Kidney capillary endothelial cell (primary cell): ENCODE measurements at regions not wholly inside any gene's neighbourhood (a gene's known extent, or its start where the extent isn't known, plus 50 kb on each side); places are given as distances from the start of the nearest gene placed in this dataset.

Source experiments
- DNase-seq: peaks from one replicate; pipeline ENCODE4 v3.0.0-alpha.2; 2018; ENCODE audit warnings: low spot score

GRCh38 chr6:56407883-56408410 lies 160.6 kb upstream of the COL21A1 start:
- no peak for DNase-seq

GRCh38 chr6:56406276-56407269 lies 159.2 kb upstream of the COL21A1 start:
- no peak for DNase-seq

GRCh38 chr6:56404599-56404998 lies 157.2 kb upstream of the COL21A1 start:
- no peak for DNase-seq

GRCh38 chr6:56403745-56404144 lies 156.4 kb upstream of the COL21A1 start:
- no peak for DNase-seq

DNA sequence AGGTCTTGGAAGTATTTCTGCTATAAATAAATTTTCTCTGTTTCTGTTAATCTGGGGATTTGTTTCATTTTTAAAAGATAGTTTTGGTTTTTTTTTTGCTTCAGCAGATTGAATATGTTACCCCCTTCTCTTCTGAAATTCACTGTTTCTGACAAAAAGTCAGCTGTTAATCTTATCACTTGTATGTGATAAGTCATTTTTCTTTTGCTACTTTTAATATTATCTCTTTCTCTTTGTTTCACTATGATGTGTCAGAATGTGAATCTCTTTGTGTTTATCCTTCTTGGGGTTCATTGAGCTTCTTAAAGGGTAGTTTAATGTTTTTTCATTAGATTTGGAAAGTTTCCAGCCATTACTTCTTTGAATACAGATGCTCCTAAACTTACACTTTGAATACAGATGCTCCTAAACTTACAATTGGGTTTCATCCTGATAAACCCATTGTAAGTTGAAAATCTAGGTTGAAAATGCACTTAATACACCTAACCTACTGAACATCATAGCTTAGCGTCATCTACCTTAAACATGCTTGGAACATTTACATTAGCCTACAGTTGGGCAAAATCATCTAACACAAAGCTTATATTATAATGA lies 154.2 kb upstream of the COL21A1 start:
- no peak for DNase-seq

- DNase-seq = no peak
These were observed 152.9 kb upstream of the COL21A1 start for GRCh38 chr6:56400273-56400672.

DNA sequence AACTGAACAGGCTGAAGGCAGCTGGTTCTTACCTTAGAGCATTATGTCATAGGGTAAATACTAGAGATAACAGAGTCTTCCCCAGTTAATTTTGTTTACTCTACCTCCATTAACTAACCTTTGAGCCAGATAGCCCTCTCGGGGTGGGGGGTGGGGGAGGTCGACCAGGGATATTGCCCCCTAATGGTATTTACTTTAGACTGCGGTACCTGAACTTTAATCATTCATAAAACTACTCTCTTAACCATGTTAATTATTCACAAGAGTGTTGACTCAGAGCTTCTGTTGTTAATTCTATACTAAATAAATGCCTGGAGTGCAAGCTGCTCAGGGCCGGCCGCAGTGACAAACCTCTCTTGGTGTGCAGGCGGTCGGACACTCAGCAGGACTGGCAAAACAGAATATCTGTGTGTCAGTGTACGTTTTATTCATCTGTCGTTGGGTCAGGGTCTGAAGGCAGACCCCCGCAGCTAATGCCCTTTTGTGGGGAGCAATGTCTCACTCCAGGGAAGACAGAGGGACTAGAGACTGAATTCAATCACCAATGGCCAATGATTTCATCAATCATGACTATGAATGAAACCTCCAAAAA lies 152.4 kb upstream of the COL21A1 start:
- no peak for DNase-seq

DNA sequence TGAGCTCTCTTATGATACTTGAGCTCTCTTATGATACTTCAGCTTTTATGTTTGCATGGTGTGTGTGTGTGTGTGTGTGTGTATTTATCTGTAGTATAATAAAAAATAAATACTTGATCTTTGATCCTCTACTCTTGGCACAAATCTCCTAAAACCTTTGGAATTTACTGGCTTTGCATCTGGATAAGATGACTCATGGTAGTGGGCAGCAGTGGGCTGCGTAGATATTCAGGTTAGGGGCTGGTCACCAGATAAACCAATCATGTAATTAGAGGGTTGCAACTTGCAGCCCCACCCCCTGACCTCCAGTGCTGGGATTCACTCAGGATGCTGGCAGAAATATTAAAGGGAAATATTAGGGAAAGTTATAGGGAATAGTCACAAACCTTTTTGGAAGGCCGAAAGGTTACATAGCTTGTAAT lies 151.9 kb upstream of the COL21A1 start:
- DNase-seq = no peak

DNA sequence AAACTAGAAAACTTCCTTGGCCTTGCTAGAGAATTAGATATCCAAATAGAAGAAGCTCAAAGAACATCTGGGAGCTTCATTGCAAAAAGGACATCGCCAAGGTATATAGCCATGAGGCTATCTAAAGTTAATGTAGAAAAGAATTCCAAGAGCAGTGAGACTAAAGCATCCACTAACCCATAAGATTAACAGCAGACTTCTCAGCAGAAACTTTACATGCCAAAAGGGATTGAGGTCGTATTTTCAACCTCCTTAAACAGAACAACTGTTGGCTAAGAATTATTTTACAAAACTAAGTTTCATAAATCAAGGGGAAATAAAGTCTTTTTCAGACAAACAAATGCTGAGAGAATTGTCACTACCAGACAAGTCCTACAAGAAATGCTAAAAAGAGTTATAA lies 149.1 kb upstream of the COL21A1 start:
- no peak for DNase-seq

DNA sequence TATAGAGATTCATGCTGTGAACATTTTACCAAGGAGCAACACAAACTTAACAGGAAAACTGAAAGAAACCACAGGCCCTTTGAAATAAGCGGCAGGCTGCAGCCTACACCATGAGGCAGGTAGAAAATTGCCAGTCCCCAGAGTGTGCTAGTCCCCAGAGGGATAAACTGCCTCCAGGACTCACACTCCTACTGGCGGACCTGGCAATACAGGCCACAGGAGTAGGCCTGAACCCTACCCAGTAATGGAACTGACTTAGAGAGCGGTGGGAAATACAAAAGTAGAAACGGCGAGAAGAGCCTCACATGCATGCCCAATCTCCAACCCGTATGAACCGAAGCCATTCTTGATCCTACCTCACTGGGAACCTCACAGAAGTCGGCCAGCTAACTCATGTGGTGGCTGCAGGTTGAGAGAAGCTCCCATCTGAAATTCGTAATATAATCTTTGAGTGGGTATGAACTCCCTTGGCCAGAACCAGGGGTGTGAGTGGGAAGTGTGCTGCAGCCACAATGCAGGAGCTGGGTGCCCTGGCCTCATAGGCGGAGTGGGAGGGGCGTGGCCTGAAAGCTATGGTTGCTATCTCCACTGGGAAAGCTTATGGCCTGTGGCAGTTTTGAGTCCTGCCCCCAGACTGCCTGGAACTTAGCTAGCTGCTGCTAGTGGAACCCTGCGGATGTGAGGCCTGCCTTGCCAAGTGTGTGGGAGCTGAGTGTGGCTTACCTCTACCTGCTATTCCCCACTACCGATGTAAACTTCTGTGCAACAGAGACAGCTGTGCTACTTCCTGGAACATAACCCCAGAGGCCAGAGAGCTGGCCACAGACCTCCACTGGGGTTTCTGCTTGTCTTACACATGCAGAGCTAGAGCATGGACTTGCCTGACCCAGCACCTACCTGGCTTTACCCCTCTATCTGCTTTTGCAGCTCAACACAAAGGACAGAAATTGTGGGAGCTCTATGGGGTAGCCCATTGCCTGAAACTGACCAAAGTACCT lies 146.5 kb upstream of the COL21A1 start:
- no peak for DNase-seq

DNA sequence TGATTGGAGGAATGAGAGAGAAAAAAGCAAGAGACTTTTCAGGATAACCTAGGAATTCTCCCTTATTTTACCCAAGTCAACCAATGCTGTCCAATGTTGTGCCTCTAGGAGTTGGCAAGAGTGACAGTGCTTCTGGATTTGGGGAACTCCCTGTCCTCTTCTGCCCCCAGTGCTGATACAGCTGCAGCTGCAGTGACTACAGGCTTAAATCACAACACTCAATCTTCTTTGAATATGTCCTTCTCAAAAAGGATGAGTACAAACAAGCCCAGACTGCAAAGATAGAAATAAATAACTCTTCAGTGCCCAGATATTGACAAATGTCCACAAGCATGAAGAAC lies 141.0 kb upstream of the COL21A1 start:
- no peak for DNase-seq

GRCh38 chr6:56387621-56388414 lies 140.4 kb upstream of the COL21A1 start:
- no peak for DNase-seq

GRCh38 chr6:56386717-56387116 lies 139.3 kb upstream of the COL21A1 start:
- DNase-seq = no peak

- DNase-seq = no peak
These were observed 138.7 kb upstream of the COL21A1 start for GRCh38 chr6:56385981-56386593.

- no peak for DNase-seq
These were observed 135.8 kb upstream of the COL21A1 start for GRCh38 chr6:56383160-56383559.

DNA sequence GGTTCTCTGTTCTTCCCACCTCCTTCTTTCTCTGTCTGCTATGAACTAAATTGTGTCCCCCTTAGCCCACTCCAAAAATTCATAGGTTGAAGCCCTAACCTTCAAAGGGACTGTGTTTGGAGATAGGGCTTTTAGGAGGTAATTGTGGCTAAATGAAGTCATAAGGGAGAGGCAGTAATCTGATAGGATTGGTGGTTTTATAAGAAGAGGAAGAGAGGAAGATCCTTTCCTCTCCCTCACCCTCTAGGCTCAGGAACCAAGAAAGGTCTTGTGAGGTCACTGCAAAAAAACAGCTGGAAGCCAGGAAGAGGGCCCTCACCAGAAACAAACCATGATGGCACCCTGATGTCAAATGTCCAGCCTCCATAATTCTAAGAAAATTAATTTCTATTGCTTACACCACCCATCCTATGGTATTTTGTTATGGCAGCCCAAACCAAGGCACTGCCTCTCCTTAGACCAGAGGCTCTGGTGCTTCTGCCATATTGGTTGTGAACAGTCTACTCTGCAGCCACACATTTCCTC lies 135.1 kb upstream of the COL21A1 start:
- no peak for DNase-seq

DNA sequence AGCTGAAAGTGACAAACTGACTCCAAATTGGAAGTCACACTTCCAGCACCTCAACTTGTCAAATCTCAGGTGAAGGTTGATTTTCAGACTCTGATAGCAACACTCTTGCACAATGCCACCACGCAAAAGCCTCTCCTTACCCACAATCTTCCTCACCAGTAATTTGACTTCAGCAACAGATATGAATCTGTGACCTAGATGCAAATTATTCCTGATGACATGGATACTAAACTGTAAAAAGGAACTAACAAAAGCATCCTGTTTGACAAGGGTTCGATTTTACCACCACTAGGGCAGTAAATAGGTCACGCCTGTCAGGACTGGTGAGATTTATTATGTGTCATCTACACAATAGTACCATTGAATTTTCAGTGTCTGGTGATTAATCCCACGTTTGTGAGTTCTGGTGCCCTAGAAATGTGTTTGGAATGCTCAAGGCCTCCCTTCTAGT lies 134.4 kb upstream of the COL21A1 start:
- no peak for DNase-seq

DNA sequence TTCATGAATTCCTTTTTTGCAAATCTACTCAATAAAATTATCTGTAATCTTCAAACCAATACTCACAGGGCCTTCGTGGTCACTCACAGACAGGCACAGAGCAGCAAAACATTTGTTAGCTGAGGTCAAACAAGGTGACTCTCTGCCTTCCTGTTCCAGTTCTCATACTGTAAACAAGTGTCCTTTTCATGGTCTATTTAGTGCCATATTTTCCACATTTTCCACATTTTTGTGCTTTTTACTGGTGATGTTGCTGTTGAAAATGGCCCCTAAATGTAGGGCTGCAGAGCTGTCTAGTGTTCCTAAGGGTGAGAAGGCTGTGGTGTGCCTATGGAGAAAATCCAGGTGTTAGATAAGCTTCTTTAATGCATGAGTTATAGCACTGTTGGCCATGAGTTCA lies 133.1 kb upstream of the COL21A1 start:
- no peak for DNase-seq

DNA sequence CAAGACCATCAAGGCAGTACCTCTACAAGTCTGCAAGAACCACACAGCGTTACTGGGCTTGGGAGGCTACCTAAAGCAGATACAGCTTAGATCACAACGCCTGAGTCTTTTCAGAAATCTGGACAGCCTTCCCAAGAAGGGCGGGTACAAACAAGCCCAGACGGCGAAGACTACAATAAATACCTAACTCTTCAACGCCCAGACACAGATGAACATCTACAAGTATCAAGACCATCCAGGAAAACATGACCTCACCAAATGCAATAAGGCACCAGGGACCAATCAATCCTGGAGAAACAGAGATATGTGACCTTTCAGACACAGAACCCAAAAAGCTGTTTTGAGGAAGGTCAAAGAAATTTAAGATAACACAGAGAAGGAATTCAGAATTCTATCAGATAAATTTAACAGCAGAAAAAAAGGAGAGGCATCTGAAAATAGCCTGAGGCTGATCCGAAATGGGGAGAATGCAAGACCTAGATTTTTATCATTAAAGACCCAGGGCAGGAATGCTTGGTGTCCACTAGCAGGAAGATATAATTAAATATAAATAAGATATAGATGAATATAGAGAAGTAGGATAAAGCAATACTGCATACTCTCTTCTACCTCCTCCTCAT lies 131.7 kb upstream of the COL21A1 start:
- DNase-seq = no peak

GRCh38 chr6:56378507-56378906 lies 131.1 kb upstream of the COL21A1 start:
- no peak for DNase-seq
